ENCODE measurements at regions not wholly inside any gene's neighbourhood (a gene's known extent, or its start where the extent isn't known, plus 50 kb on each side); places are given as distances from the start of the nearest gene placed in this dataset.

DNA sequence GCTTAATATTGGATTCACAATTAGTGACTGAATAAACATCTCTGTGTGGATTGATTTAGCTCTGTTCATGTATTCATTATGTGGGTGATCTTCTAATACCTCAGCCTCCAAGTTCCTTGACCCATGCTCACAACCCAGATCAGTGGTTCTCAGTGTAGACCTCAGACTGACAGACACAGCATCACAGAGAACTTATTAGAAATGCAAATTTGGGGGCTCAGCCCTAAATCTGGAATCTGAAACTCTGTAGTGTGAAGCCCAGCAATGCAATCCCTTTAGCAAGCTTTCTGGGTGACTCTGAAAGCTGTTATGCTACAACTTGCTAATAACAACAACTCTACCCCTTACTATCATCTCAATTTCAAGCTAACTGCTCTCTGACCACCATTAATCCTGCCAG lies 273.1 kb upstream of the FANCL start:
- H3K27me3 ChIP-seq (replicated peaks in 1 of 2; ENCODE audit: control insufficient read depth in 2 of 2, insufficient read depth in 2 of 2, low read length in 1 of 2), result no peaks in the 10 kb centered on the region
- no peaks in the 10 kb centered on the region for H3K9me3 ChIP-seq (replicated peaks; ENCODE audit: control insufficient read depth, insufficient read depth, low read length)
- no peak overlapping the region for H3K9ac ChIP-seq (ENCODE audit: control insufficient read depth, insufficient read depth, low read length)
- ChIA-PET POLR2A (no interaction called here), RAD21 (ENCODE audit: unreplicated experiment) (no interaction called here), CTCF (interaction anchor here (0.6 kb wide), 2 partner anchors 13 to 166 kb away, joined by 3 read pairs; no protein-coding TSS in a partner anchor), SMC1A (ENCODE audit: uncharacterized antibody, unreplicated experiment) (interaction anchor here (0.6 kb wide), 1 partner anchor 476 kb away, joined by 3 read pairs; no protein-coding TSS in a partner anchor)
- no peaks in the 10 kb centered on the region for H3K36me3 ChIP-seq (ENCODE audit: control insufficient read depth in 2 of 2, insufficient read depth in 2 of 2, low read length in 1 of 2)
- TF ChIP-seq, protein P1, sequence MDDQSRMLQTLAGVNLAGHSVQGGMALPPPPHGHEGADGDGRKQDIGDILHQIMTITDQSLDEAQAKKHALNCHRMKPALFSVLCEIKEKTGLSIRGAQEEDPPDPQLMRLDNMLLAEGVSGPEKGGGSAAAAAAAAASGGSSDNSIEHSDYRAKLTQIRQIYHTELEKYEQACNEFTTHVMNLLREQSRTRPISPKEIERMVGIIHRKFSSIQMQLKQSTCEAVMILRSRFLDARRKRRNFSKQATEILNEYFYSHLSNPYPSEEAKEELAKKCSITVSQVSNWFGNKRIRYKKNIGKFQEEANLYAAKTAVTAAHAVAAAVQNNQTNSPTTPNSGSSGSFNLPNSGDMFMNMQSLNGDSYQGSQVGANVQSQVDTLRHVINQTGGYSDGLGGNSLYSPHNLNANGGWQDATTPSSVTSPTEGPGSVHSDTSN (IDR thresholded peaks at IDR 0.05; ENCODE audit: insufficient replicate concordance, low read depth, low read length), result no peak
- TF ChIP-seq YY1 (IDR thresholded peaks at IDR 0.05; ENCODE audit: low read depth, low read length) (no peak), NFIC (IDR thresholded peaks at IDR 0.05; ENCODE audit: low read depth, low read length) (no peak), CHD4 (IDR thresholded peaks at IDR 0.05) (no peak), MTA2 (IDR thresholded peaks at IDR 0.05; ENCODE audit: low read depth) (no peak), TARDBP (IDR thresholded peaks at IDR 0.05; ENCODE audit: borderline replicate concordance) (no peak), HCFC1 (IDR thresholded peaks at IDR 0.05; ENCODE audit: low read length) (no peak), ZBTB4 (CRISPR knock-in tag; IDR thresholded peaks at IDR 0.05) (no peak), RB1 (IDR thresholded peaks at IDR 0.05; ENCODE audit: borderline replicate concordance) (no peak), RELB (IDR thresholded peaks at IDR 0.05; ENCODE audit: low read depth) (no peak), CEBPB (IDR thresholded peaks at IDR 0.05; ENCODE audit: borderline replicate concordance in 1 of 2, low read depth in 2 of 2, low read length in 2 of 2) (no peak)
- TF ChIP-seq, protein P2, sequence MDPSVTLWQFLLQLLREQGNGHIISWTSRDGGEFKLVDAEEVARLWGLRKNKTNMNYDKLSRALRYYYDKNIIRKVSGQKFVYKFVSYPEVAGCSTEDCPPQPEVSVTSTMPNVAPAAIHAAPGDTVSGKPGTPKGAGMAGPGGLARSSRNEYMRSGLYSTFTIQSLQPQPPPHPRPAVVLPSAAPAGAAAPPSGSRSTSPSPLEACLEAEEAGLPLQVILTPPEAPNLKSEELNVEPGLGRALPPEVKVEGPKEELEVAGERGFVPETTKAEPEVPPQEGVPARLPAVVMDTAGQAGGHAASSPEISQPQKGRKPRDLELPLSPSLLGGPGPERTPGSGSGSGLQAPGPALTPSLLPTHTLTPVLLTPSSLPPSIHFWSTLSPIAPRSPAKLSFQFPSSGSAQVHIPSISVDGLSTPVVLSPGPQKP (IDR thresholded peaks at IDR 0.05; ENCODE audit: low read depth, low read length), result no peak
- TF ChIP-seq, protein P3, sequence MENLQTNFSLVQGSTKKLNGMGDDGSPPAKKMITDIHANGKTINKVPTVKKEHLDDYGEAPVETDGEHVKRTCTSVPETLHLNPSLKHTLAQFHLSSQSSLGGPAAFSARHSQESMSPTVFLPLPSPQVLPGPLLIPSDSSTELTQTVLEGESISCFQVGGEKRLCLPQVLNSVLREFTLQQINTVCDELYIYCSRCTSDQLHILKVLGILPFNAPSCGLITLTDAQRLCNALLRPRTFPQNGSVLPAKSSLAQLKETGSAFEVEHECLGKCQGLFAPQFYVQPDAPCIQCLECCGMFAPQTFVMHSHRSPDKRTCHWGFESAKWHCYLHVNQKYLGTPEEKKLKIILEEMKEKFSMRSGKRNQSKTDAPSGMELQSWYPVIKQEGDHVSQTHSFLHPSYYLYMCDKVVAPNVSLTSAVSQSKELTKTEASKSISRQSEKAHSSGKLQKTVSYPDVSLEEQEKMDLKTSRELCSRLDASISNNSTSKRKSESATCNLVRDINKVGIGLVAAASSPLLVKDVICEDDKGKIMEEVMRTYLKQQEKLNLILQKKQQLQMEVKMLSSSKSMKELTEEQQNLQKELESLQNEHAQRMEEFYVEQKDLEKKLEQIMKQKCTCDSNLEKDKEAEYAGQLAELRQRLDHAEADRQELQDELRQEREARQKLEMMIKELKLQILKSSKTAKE (IDR thresholded peaks at IDR 0.05; ENCODE audit: low read depth, poor library complexity, severe bottlenecking), result no peak
- DNase-seq (ENCODE audit: low read depth, low spot score) (no peak), FAIRE-seq (no peak), ATAC-seq (no peak)
- no peaks in the 10 kb centered on the region for H4K20me1 ChIP-seq (ENCODE audit: control insufficient read depth, insufficient read depth)
- peaks cover 3% of the 10 kb centered on the region; the same call in 1 of the 2 replicates for H3K4me1 ChIP-seq (ENCODE audit: control insufficient read depth, insufficient read depth, low read length)
- H3K4me3 ChIP-seq, result no peak overlapping the region
- no peaks in the 10 kb centered on the region for H3K79me2 ChIP-seq (ENCODE audit: control insufficient read depth, insufficient read depth, low read length)
- intact Hi-C loops (cut with micrococcal nuclease; ENCODE audit: unreplicated experiment) (no loop called here), in situ Hi-C loops (cut with MboI) (no loop called here)
- BruUV-seq (replicated peaks), result no TSS peak
- H2AFZ ChIP-seq (ENCODE audit: control insufficient read depth, low read depth, low read length), result no peak overlapping the region
- peak overlapping the region; percentile 33; the same call in 1 of the 2 replicates for H3K4me2 ChIP-seq (ENCODE audit: control insufficient read depth, insufficient read depth)
- H3K27ac ChIP-seq (ENCODE audit: control insufficient read depth, insufficient read depth), result no peak overlapping the region

Data from GM12878 (cell line).